GM19467 (cell line): ENCODE measurements at regions not wholly inside any gene's neighbourhood (a gene's known extent, or its start where the extent isn't known, plus 50 kb on each side); places are given as distances from the start of the nearest gene placed in this dataset.

ENCODE experiments used
- ATAC-seq: cut with Tn5 transposase; IDR thresholded peaks from one replicate; pipeline ENCODE4 v1.9.1; 2021; ENCODE audit warnings: mild to moderate bottlenecking, moderate library complexity; ENCODE audit not compliant: unreplicated experiment

GRCh38 chr11:10619131-10619680, 50.7 kb upstream of the LYVE1 start:
- ATAC-seq, result no peak

- no peak for ATAC-seq
Measured at GRCh38 chr11:10618490-10618889, 50.0 kb upstream of the LYVE1 start.
